ENCODE measurements at regions not wholly inside any gene's neighbourhood (a gene's known extent, or its start where the extent isn't known, plus 50 kb on each side); places are given as distances from the start of the nearest gene placed in this dataset.

DNA sequence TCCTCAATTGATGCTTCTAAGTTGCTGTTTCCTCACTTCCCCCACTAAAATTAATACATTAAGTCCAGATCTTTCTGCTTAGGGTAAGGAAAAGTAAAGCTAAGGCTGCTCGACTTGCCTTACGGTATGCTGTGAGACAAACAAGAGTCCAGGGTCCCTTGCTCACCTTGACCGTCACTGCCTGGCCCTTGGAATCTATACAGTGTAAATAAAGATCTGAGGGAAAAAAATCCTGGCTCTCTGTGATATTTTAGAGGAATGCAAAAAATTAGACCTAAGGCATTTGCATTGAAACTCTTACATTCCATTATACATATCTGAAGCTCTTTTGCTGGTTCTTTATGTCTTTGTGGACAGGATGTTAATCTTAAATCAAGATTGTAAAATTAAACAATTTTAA, 129.6 kb upstream of the HCCS start:
- Histone ChIP-seq H3K27ac (no peak overlapping the region), H3K36me3 (no peaks in the 10 kb centered on the region), H3K4me3 (no peak overlapping the region), H3K9me3 (no peaks in the 10 kb centered on the region), H3K27me3 (no peaks in the 10 kb centered on the region), H3K4me1 (no peaks in the 10 kb centered on the region)
- ATAC-seq = no peak
- 86 to 100% methylated on average over 1 to 3 of the region's 3 CpGs for WGBS, 2 donors (ENCODE audit: low coverage in 1 of 2)
- TF ChIP-seq EP300 (IDR thresholded peaks at IDR 0.05) (no peak), POLR2A (IDR thresholded peaks at IDR 0.05) (no peak), POLR2AphosphoS5 (IDR thresholded peaks at IDR 0.05) (no peak)
- TF ChIP-seq, protein P1, sequence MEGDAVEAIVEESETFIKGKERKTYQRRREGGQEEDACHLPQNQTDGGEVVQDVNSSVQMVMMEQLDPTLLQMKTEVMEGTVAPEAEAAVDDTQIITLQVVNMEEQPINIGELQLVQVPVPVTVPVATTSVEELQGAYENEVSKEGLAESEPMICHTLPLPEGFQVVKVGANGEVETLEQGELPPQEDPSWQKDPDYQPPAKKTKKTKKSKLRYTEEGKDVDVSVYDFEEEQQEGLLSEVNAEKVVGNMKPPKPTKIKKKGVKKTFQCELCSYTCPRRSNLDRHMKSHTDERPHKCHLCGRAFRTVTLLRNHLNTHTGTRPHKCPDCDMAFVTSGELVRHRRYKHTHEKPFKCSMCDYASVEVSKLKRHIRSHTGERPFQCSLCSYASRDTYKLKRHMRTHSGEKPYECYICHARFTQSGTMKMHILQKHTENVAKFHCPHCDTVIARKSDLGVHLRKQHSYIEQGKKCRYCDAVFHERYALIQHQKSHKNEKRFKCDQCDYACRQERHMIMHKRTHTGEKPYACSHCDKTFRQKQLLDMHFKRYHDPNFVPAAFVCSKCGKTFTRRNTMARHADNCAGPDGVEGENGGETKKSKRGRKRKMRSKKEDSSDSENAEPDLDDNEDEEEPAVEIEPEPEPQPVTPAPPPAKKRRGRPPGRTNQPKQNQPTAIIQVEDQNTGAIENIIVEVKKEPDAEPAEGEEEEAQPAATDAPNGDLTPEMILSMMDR (IDR thresholded peaks at IDR 0.05) = no peak

GRCh38 chrX:10983526-10983925, 127.6 kb upstream of the HCCS start:
- TF ChIP-seq, protein P1 (IDR thresholded peaks at IDR 0.05) = no peak
- TF ChIP-seq POLR2A (IDR thresholded peaks at IDR 0.05) (no peak), POLR2AphosphoS5 (IDR thresholded peaks at IDR 0.05) (no peak), EP300 (IDR thresholded peaks at IDR 0.05) (no peak)
- Histone ChIP-seq H3K4me3 (no peak overlapping the region), H3K27me3 (no peaks in the 10 kb centered on the region), H3K4me1 (no peaks in the 10 kb centered on the region), H3K27ac (no peak overlapping the region), H3K9me3 (no peaks in the 10 kb centered on the region), H3K36me3 (no peaks in the 10 kb centered on the region)
- ATAC-seq = no peak
- 82 to 86% methylated on average over 2 to 4 of the region's 4 CpGs for WGBS, 2 donors (ENCODE audit: low coverage in 1 of 2)

DNA sequence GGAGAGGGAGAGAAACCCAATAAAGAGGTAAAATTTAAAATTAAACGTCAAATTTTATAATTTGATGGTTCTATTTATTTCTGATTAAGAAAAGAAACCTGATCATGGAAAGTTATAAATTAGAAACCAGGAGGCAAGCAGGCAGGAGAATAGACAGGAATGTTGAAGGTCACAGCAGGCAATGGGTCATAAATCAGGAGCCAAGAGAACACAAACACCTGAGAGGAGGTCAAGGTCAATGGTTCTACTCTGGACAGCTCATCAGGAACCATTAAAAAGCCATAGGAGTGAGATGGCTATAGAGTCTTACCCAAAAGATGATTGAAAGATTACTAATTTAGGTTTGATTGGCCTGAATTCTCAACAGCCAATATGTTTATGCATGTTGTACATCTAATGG, 126.9 kb upstream of the HCCS start:
- Histone ChIP-seq H3K4me1 (no peaks in the 10 kb centered on the region), H3K36me3 (no peaks in the 10 kb centered on the region), H3K4me3 (no peak overlapping the region), H3K9me3 (no peaks in the 10 kb centered on the region), H3K27ac (no peak overlapping the region), H3K27me3 (no peaks in the 10 kb centered on the region)
- ATAC-seq = no peak
- TF ChIP-seq POLR2AphosphoS5 (IDR thresholded peaks at IDR 0.05) = no peak
- TF ChIP-seq EP300 (IDR thresholded peaks at IDR 0.05) = no peak
- no peak for TF ChIP-seq POLR2A (IDR thresholded peaks at IDR 0.05)
- TF ChIP-seq, protein P1 (IDR thresholded peaks at IDR 0.05) = no peak
- 57 to 90% methylated on average over 1 of the region's 1 CpG for WGBS, 2 donors (ENCODE audit: low coverage in 1 of 2)

DNA sequence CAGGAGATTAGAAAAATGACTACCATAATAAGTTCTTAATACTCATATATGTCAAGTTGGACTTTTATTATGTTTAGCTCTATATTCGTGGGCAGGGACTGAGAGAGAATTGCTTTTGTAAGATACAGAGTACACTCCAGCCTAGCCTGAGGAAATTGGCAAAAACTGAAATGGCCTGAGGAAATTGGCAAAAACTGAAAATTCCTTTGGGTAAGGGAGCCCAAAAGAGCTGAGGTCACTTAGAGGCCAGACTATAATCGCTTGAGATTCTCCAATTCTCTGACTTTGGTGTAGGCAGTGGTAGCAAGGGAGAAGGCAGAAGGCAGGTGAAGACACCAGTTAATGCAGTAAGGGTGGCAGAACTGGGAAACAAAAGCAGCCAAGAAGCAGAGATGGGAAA, 124.5 kb upstream of the HCCS start:
- TF ChIP-seq POLR2A (IDR thresholded peaks at IDR 0.05) (no peak), POLR2AphosphoS5 (IDR thresholded peaks at IDR 0.05) (no peak)
- TF ChIP-seq, protein P1 (IDR thresholded peaks at IDR 0.05) = no peak
- Histone ChIP-seq H3K4me3 (no peak overlapping the region), H3K9me3 (no peaks in the 10 kb centered on the region), H3K36me3 (no peaks in the 10 kb centered on the region), H3K27ac (no peak overlapping the region), H3K27me3 (no peaks in the 10 kb centered on the region), H3K4me1 (no peaks in the 10 kb centered on the region)
- 47 to 63% methylated on average over 2 of the region's 2 CpGs for WGBS, 2 donors (ENCODE audit: low coverage in 1 of 2)
- no peak for ATAC-seq

GRCh38 chrX:10988653-10989052, 122.5 kb upstream of the HCCS start:
- Histone ChIP-seq H3K4me3 (no peak overlapping the region), H3K27ac (no peak overlapping the region), H3K27me3 (no peaks in the 10 kb centered on the region), H3K4me1 (no peaks in the 10 kb centered on the region), H3K9me3 (no peaks in the 10 kb centered on the region), H3K36me3 (no peaks in the 10 kb centered on the region)
- no peak for TF ChIP-seq EP300 (IDR thresholded peaks at IDR 0.05)
- TF ChIP-seq POLR2AphosphoS5 (IDR thresholded peaks at IDR 0.05) = no peak
- TF ChIP-seq POLR2A (IDR thresholded peaks at IDR 0.05) = no peak
- TF ChIP-seq, protein P1 (IDR thresholded peaks at IDR 0.05) = no peak
- WGBS, 2 donors (ENCODE audit: low coverage in 1 of 2) = 57 to 83% methylated on average over 1 to 2 of the region's 4 CpGs
- ATAC-seq = no peak

All from gastroesophageal sphincter (tissue), 4 donors.